ENCODE measurements at regions not wholly inside any gene's neighbourhood (a gene's known extent, or its start where the extent isn't known, plus 50 kb on each side); places are given as distances from the start of the nearest gene placed in this dataset.
"Not testable (repeated sequence)": the region's sequence is repeated elsewhere in the genome, so short reads cannot be mapped to it uniquely, and the experiment has no call there.

- no peak for DNase-seq (ENCODE audit: low read depth in 2 of 2, low spot score in 1 of 2)
Measured at GRCh38 chr12:127925971-127926370, 341.0 kb upstream of the TMEM132C start.

- DNase-seq (ENCODE audit: low read depth in 2 of 2, low spot score in 1 of 2), result no peak
Measured at GRCh38 chr12:127928178-127928577, 338.8 kb upstream of the TMEM132C start.

GRCh38 chr12:127928615-127929571, 338.1 kb upstream of the TMEM132C start:
- no peak for DNase-seq (ENCODE audit: low read depth in 2 of 2, low spot score in 1 of 2)

GRCh38 chr12:127930122-127930521, 336.8 kb upstream of the TMEM132C start:
- DNase-seq (ENCODE audit: low read depth in 2 of 2, low spot score in 1 of 2), result no peak

- DNase-seq (ENCODE audit: low read depth in 2 of 2, low spot score in 1 of 2), result no peak
Measured at GRCh38 chr12:127934409-127934808, 332.6 kb upstream of the TMEM132C start.

GRCh38 chr12:127936463-127936862, 330.5 kb upstream of the TMEM132C start:
- no peak for DNase-seq (ENCODE audit: low read depth in 2 of 2, low spot score in 1 of 2)

GRCh38 chr12:127941332-127941731, 325.6 kb upstream of the TMEM132C start:
- no peak for DNase-seq (ENCODE audit: low read depth in 2 of 2, low spot score in 1 of 2)

- DNase-seq (ENCODE audit: low read depth in 2 of 2, low spot score in 1 of 2), result no peak
Measured at GRCh38 chr12:127942981-127943380, 324.0 kb upstream of the TMEM132C start.

- DNase-seq (ENCODE audit: low read depth in 2 of 2, low spot score in 1 of 2), result no peak
Measured at GRCh38 chr12:127943481-127944210, 323.3 kb upstream of the TMEM132C start.

GRCh38 chr12:127944211-127944899, 322.6 kb upstream of the TMEM132C start:
- no peak for DNase-seq (ENCODE audit: low read depth in 2 of 2, low spot score in 1 of 2)

GRCh38 chr12:127957001-127957660, 309.8 kb upstream of the TMEM132C start:
- no peak for DNase-seq (ENCODE audit: low read depth in 2 of 2, low spot score in 1 of 2)

GRCh38 chr12:127962303-127962702, 304.7 kb upstream of the TMEM132C start:
- no peak for DNase-seq (ENCODE audit: low read depth in 2 of 2, low spot score in 1 of 2)

- DNase-seq (ENCODE audit: low read depth in 2 of 2, low spot score in 1 of 2), result no peak
Measured at GRCh38 chr12:127963933-127964332, 303.0 kb upstream of the TMEM132C start.

GRCh38 chr12:127964717-127965116, 302.3 kb upstream of the TMEM132C start:
- DNase-seq (ENCODE audit: low read depth in 2 of 2, low spot score in 1 of 2), result no peak

GRCh38 chr12:127966331-127966730, 300.6 kb upstream of the TMEM132C start:
- DNase-seq (ENCODE audit: low read depth in 2 of 2, low spot score in 1 of 2), result no peak

GRCh38 chr12:127970491-127970890, 296.5 kb upstream of the TMEM132C start:
- no peak for DNase-seq (ENCODE audit: low read depth in 2 of 2, low spot score in 1 of 2)

GRCh38 chr12:127980585-127980984, 286.4 kb upstream of the TMEM132C start:
- DNase-seq (ENCODE audit: low read depth in 2 of 2, low spot score in 1 of 2), result no peak

- no peak for DNase-seq (ENCODE audit: low read depth in 2 of 2, low spot score in 1 of 2)
Measured at GRCh38 chr12:127981875-127982274, 285.1 kb upstream of the TMEM132C start.

GRCh38 chr12:127983213-127983791, 283.7 kb upstream of the TMEM132C start:
- not testable (repeated sequence) for DNase-seq (ENCODE audit: low read depth in 2 of 2, low spot score in 1 of 2)

- no peak for DNase-seq (ENCODE audit: low read depth in 2 of 2, low spot score in 1 of 2)
Measured at GRCh38 chr12:127984386-127985055, 282.4 kb upstream of the TMEM132C start.
